ENCODE measurements at regions not wholly inside any gene's neighbourhood (a gene's known extent, or its start where the extent isn't known, plus 50 kb on each side); places are given as distances from the start of the nearest gene placed in this dataset.

DNA sequence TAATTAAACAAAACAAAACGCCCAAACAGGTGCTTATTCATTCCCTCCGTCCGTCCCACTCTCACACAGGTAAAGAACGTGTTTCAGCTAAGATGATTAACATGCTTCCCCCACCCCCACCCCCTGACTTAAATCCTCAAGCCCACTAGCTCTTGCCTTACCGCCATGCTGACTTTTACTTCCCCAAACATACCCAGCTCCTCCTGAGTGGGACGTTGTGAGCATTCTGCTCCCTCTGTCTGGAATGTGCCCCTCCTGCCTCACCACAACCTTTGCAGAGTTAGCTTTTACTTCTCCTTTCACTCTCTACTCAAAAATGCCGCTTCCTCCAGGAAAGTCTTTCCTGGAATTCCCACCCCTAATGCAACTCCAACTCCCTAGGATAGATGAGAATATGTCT, 774.0 kb upstream of the RBFOX1 start:
- TF ChIP-seq, protein P1, sequence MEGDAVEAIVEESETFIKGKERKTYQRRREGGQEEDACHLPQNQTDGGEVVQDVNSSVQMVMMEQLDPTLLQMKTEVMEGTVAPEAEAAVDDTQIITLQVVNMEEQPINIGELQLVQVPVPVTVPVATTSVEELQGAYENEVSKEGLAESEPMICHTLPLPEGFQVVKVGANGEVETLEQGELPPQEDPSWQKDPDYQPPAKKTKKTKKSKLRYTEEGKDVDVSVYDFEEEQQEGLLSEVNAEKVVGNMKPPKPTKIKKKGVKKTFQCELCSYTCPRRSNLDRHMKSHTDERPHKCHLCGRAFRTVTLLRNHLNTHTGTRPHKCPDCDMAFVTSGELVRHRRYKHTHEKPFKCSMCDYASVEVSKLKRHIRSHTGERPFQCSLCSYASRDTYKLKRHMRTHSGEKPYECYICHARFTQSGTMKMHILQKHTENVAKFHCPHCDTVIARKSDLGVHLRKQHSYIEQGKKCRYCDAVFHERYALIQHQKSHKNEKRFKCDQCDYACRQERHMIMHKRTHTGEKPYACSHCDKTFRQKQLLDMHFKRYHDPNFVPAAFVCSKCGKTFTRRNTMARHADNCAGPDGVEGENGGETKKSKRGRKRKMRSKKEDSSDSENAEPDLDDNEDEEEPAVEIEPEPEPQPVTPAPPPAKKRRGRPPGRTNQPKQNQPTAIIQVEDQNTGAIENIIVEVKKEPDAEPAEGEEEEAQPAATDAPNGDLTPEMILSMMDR (IDR thresholded peaks at IDR 0.05) = no peak
- no peak for TF ChIP-seq POLR2A (IDR thresholded peaks at IDR 0.05)

All from heart left ventricle (tissue), 13 donors.